ENCODE measurements at regions not wholly inside any gene's neighbourhood (a gene's known extent, or its start where the extent isn't known, plus 50 kb on each side); places are given as distances from the start of the nearest gene placed in this dataset.

GRCh38 chr20:7346026-7346425 is 578.5 kb downstream of the BMP2 start:
- Histone ChIP-seq H3K36me3 (ENCODE audit: insufficient read depth, low read length) (no peaks in the 10 kb centered on the region), H2AFZ (ENCODE audit: low read length) (no peak overlapping the region), H3K79me2 (ENCODE audit: insufficient read depth, low read length) (no peaks in the 10 kb centered on the region), H3K4me1 (ENCODE audit: insufficient read depth, low read length, poor library complexity, severe bottlenecking) (no peaks in the 10 kb centered on the region), H3K9me3 (ENCODE audit: insufficient read depth, low read depth, low read length) (no peaks in the 10 kb centered on the region), H3K4me2 (ENCODE audit: low read depth, low read length, poor library complexity, severe bottlenecking) (no peak overlapping the region), H3K4me3 (ENCODE audit: low read length, poor library complexity, severe bottlenecking) (no peak overlapping the region), H3K9me2 (replicated peaks; ENCODE audit: low read depth, low read length) (no peaks in the 10 kb centered on the region), H3K9ac (ENCODE audit: low read depth, low read length, poor library complexity, severe bottlenecking) (no peak overlapping the region), H3F3A (ENCODE audit: low read depth) (no peaks in the 10 kb centered on the region), H4K20me1 (ENCODE audit: insufficient read depth, low read length, poor library complexity, severe bottlenecking) (no peaks in the 10 kb centered on the region), H3K27me3 (ENCODE audit: insufficient read depth, low read length, poor library complexity, severe bottlenecking) (no peaks in the 10 kb centered on the region)
- no peak for TF ChIP-seq EZH2phosphoT487 (IDR thresholded peaks at IDR 0.05; ENCODE audit: borderline replicate concordance)
- TF ChIP-seq, protein P1, sequence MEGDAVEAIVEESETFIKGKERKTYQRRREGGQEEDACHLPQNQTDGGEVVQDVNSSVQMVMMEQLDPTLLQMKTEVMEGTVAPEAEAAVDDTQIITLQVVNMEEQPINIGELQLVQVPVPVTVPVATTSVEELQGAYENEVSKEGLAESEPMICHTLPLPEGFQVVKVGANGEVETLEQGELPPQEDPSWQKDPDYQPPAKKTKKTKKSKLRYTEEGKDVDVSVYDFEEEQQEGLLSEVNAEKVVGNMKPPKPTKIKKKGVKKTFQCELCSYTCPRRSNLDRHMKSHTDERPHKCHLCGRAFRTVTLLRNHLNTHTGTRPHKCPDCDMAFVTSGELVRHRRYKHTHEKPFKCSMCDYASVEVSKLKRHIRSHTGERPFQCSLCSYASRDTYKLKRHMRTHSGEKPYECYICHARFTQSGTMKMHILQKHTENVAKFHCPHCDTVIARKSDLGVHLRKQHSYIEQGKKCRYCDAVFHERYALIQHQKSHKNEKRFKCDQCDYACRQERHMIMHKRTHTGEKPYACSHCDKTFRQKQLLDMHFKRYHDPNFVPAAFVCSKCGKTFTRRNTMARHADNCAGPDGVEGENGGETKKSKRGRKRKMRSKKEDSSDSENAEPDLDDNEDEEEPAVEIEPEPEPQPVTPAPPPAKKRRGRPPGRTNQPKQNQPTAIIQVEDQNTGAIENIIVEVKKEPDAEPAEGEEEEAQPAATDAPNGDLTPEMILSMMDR (conservative IDR thresholded peaks at IDR 0.05; ENCODE audit: low read length) = no peak

DNA sequence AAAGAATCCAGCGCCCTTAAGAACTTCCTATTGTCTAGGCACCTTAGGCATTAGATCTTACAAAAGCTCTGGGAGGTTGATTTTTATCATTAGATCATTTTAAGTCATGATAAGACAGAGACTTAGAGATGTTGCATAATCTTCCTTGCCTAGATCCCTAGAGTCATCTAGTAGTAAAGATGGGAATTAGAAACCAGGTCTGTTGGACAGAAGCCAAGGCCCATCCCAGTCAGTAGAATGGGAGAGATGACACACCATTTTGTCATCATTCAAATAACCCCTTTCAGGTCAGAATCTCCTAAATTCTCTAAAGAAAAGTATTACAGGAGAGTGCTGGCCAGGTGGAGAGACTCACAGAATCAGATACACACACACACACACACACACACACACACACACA is 579.1 kb downstream of the BMP2 start:
- no peaks in the 10 kb centered on the region for H3K79me2 ChIP-seq (ENCODE audit: insufficient read depth, low read length)
- no peaks in the 10 kb centered on the region for H3F3A ChIP-seq (ENCODE audit: low read depth)
- no peaks in the 10 kb centered on the region for H3K27me3 ChIP-seq (ENCODE audit: insufficient read depth, low read length, poor library complexity, severe bottlenecking)
- no peaks in the 10 kb centered on the region for H3K36me3 ChIP-seq (ENCODE audit: insufficient read depth, low read length)
- no peak overlapping the region for H3K4me3 ChIP-seq (ENCODE audit: low read length, poor library complexity, severe bottlenecking)
- no peaks in the 10 kb centered on the region for H3K9me3 ChIP-seq (ENCODE audit: insufficient read depth, low read depth, low read length)
- TF ChIP-seq, protein P1 (conservative IDR thresholded peaks at IDR 0.05; ENCODE audit: low read length) = no peak
- no peak for TF ChIP-seq EZH2phosphoT487 (IDR thresholded peaks at IDR 0.05; ENCODE audit: borderline replicate concordance)
- no peak overlapping the region for H3K4me2 ChIP-seq (ENCODE audit: low read depth, low read length, poor library complexity, severe bottlenecking)
- no peaks in the 10 kb centered on the region for H3K9me2 ChIP-seq (replicated peaks; ENCODE audit: low read depth, low read length)
- no peak overlapping the region for H2AFZ ChIP-seq (ENCODE audit: low read length)
- no peak overlapping the region for H3K9ac ChIP-seq (ENCODE audit: low read depth, low read length, poor library complexity, severe bottlenecking)
- no peaks in the 10 kb centered on the region for H3K4me1 ChIP-seq (ENCODE audit: insufficient read depth, low read length, poor library complexity, severe bottlenecking)
- no peaks in the 10 kb centered on the region for H4K20me1 ChIP-seq (ENCODE audit: insufficient read depth, low read length, poor library complexity, severe bottlenecking)

DNA sequence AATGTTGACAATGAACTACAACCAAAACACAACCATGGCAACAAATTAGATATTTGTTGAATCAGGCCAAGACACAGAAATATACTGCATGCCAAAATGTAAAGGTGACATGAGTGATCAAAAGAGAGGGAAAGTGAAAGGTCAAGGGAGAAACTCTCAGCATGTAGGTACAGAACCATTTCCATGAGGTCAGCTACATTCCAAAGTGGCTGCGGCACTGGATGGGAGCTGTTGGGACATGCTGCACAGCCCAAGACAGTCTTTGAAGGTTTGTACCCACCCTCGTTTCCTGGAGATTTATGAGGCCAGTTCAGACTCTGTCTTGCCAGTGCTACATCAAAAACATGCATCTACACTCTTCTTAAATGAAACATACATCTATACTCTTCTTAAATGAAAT is 579.9 kb downstream of the BMP2 start:
- no peaks in the 10 kb centered on the region for H3F3A ChIP-seq (ENCODE audit: low read depth)
- H3K9ac ChIP-seq (ENCODE audit: low read depth, low read length, poor library complexity, severe bottlenecking) = no peak overlapping the region
- H3K4me3 ChIP-seq (ENCODE audit: low read length, poor library complexity, severe bottlenecking) = no peak overlapping the region
- no peaks in the 10 kb centered on the region for H3K9me2 ChIP-seq (replicated peaks; ENCODE audit: low read depth, low read length)
- H3K4me2 ChIP-seq (ENCODE audit: low read depth, low read length, poor library complexity, severe bottlenecking) = no peak overlapping the region
- no peaks in the 10 kb centered on the region for H3K27me3 ChIP-seq (ENCODE audit: insufficient read depth, low read length, poor library complexity, severe bottlenecking)
- H3K4me1 ChIP-seq (ENCODE audit: insufficient read depth, low read length, poor library complexity, severe bottlenecking) = no peaks in the 10 kb centered on the region
- H3K79me2 ChIP-seq (ENCODE audit: insufficient read depth, low read length) = no peaks in the 10 kb centered on the region
- H2AFZ ChIP-seq (ENCODE audit: low read length) = no peak overlapping the region
- H3K36me3 ChIP-seq (ENCODE audit: insufficient read depth, low read length) = no peaks in the 10 kb centered on the region
- no peak for TF ChIP-seq EZH2phosphoT487 (IDR thresholded peaks at IDR 0.05; ENCODE audit: borderline replicate concordance)
- TF ChIP-seq, protein P1 (conservative IDR thresholded peaks at IDR 0.05; ENCODE audit: low read length) = no peak
- no peaks in the 10 kb centered on the region for H4K20me1 ChIP-seq (ENCODE audit: insufficient read depth, low read length, poor library complexity, severe bottlenecking)
- H3K9me3 ChIP-seq (ENCODE audit: insufficient read depth, low read depth, low read length) = no peaks in the 10 kb centered on the region
